Prostate gland (tissue), 2 donors: ENCODE measurements at regions not wholly inside any gene's neighbourhood (a gene's known extent, or its start where the extent isn't known, plus 50 kb on each side); places are given as distances from the start of the nearest gene placed in this dataset.
"Not testable (repeated sequence)": the region's sequence is repeated elsewhere in the genome, so short reads cannot be mapped to it uniquely, and the experiment has no call there.

Source experiments
- CTCF ChIP-seq, 4 experiments: fragments of 200-600 bp in 2 of 4; fragments of 450-650 bp in 2 of 4; sonication (generic) in 2 of 4; IDR thresholded peaks; 1 replicate in 3 of 4; 2 replicates in 1 of 4; pipeline ENCODE4 v1.5.1; 2016 to 2019; ENCODE audit warnings: antibody characterized with exemption in 4 of 4, mild to moderate bottlenecking in 2 of 4, moderate library complexity in 2 of 4
- POLR2A ChIP-seq: fragments of 450-650 bp; IDR thresholded peaks from one replicate; pipeline ENCODE4 v1.6.1; 2016; ENCODE audit warnings: antibody characterized with exemption, mild to moderate bottlenecking

GRCh38 chrX:65850821-65851220, 183.4 kb downstream of the MSN start:
- TF ChIP-seq CTCF (IDR thresholded peaks at IDR 0.05); POLR2A: not testable (repeated sequence)
